NB4 (cell line): ENCODE measurements at regions not wholly inside any gene's neighbourhood (a gene's known extent, or its start where the extent isn't known, plus 50 kb on each side); places are given as distances from the start of the nearest gene placed in this dataset.

ENCODE experiments used
- DNase-seq: peaks from one replicate; pipeline ENCODE4 v3.0.0; 2010; ENCODE audit warnings: low read depth
- H3K4me3 ChIP-seq: one replicate; pipeline ENCODE4 v1.5.1; 2011; ENCODE audit warnings: mild to moderate bottlenecking, low read depth, low read length, moderate library complexity
- CTCF ChIP-seq: IDR thresholded peaks from one replicate; pipeline ENCODE4 v1.5.1; 2012; ENCODE audit warnings: low read depth, low read length
- MAX ChIP-seq: IDR thresholded peaks from 2 replicates; pipeline ENCODE4 v1.6.1; 2011; ENCODE audit warnings: low read depth, low read length
- MYC ChIP-seq: IDR thresholded peaks from 2 replicates; pipeline ENCODE4 v1.6.1; 2011; ENCODE audit warnings: low read depth, low read length
- POLR2A ChIP-seq: IDR thresholded peaks from 2 replicates; pipeline ENCODE4 v1.6.1; 2011; ENCODE audit warnings: mild to moderate bottlenecking; ENCODE audit not compliant: insufficient read length; ENCODE audit errors: extremely low read depth

- no peak for DNase-seq
- TF ChIP-seq MYC = no peak
- TF ChIP-seq MAX = no peak
- no peak for TF ChIP-seq POLR2A
- H3K4me3 ChIP-seq = no peak overlapping the region
Observed at GRCh38 chr2:120404941-120405758, 59.2 kb downstream of the INHBB start.

GRCh38 chr2:120405759-120406099 is 59.8 kb downstream of the INHBB start:
- DNase-seq = no peak
- TF ChIP-seq MYC (no peak), CTCF (no peak), POLR2A (no peak), MAX (no peak)
- no peak overlapping the region for H3K4me3 ChIP-seq

GRCh38 chr2:120406566-120406965 is 60.6 kb downstream of the INHBB start:
- DNase-seq = no peak
- H3K4me3 ChIP-seq = no peak overlapping the region
- no peak for TF ChIP-seq MYC
- no peak for TF ChIP-seq MAX
- TF ChIP-seq CTCF = no peak

- H3K4me3 ChIP-seq = no peak overlapping the region
- no peak for TF ChIP-seq POLR2A
- no peak for DNase-seq
Observed at GRCh38 chr2:120410487-120410886, 64.6 kb downstream of the INHBB start.

- H3K4me3 ChIP-seq = no peak overlapping the region
- TF ChIP-seq MYC = no peak
- no peak for TF ChIP-seq MAX
- TF ChIP-seq POLR2A = no peak
- TF ChIP-seq CTCF = no peak
- no peak for DNase-seq
Observed at GRCh38 chr2:120415060-120415459, 69.1 kb downstream of the INHBB start.

- no peak overlapping the region for H3K4me3 ChIP-seq
- TF ChIP-seq MYC (no peak), CTCF (no peak), MAX (no peak)
- no peak for DNase-seq
Observed at GRCh38 chr2:120415728-120416509, 70.0 kb downstream of the INHBB start.
